Esophagus squamous epithelium (tissue), 4 donors: ENCODE measurements at regions not wholly inside any gene's neighbourhood (a gene's known extent, or its start where the extent isn't known, plus 50 kb on each side); places are given as distances from the start of the nearest gene placed in this dataset.

Experiments used
- POLR2A ChIP-seq, 4 donors: fragments of 450-650 bp; IDR thresholded peaks; one replicate each; pipeline ENCODE4 v1.6.1; 2017; ENCODE audit warnings: antibody characterized with exemption in 4 of 4, mild to moderate bottlenecking in 4 of 4, moderate library complexity in 3 of 4
- TF ChIP-seq, protein P1 (sequence below), 6 experiments: fragments of 450-650 bp in 4 of 6; fragments of 200-600 bp in 2 of 6; sonication (generic) in 2 of 6; IDR thresholded peaks; one replicate each; pipeline ENCODE4 v1.5.1; 2016 to 2019; ENCODE audit warnings: antibody characterized with exemption in 6 of 6, mild to moderate bottlenecking in 4 of 6, moderate library complexity in 4 of 6

DNA sequence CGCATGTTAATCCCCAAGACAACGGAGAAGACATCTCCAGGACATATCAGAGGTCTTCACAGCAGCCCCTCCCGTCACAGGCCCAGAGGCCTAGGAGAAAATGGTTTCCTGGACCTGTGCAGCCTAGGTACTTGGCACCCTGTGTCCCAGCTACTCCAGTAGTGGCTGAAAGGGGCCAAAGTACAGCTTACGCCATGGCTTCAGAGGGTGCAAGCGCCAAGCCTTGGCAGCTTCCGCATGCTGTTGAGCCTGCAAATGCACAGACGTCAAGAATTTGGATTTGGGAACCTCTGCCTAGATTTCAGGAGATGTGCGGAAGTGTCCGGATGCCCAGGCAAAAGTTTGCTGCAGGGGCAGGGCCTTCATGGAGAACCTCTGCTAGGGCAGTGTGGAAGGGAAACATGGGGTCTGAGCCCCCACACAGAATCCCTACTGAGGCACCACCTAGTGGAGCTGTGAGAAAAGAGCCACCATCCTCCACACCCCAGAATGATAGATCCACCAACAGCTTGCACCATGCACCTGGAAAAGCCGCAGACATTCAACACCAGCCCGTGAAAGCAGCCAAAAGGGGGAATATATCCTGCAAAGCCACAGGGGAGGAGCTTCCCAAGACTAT, 159.3 kb upstream of the COX10 start:
- TF ChIP-seq, protein P1, sequence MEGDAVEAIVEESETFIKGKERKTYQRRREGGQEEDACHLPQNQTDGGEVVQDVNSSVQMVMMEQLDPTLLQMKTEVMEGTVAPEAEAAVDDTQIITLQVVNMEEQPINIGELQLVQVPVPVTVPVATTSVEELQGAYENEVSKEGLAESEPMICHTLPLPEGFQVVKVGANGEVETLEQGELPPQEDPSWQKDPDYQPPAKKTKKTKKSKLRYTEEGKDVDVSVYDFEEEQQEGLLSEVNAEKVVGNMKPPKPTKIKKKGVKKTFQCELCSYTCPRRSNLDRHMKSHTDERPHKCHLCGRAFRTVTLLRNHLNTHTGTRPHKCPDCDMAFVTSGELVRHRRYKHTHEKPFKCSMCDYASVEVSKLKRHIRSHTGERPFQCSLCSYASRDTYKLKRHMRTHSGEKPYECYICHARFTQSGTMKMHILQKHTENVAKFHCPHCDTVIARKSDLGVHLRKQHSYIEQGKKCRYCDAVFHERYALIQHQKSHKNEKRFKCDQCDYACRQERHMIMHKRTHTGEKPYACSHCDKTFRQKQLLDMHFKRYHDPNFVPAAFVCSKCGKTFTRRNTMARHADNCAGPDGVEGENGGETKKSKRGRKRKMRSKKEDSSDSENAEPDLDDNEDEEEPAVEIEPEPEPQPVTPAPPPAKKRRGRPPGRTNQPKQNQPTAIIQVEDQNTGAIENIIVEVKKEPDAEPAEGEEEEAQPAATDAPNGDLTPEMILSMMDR (IDR thresholded peaks at IDR 0.05) = no peak
- no peak for TF ChIP-seq POLR2A (IDR thresholded peaks at IDR 0.05)
